HG02884 (cell line): ENCODE measurements at regions not wholly inside any gene's neighbourhood (a gene's known extent, or its start where the extent isn't known, plus 50 kb on each side); places are given as distances from the start of the nearest gene placed in this dataset.
"Not testable (repeated sequence)": the region's sequence is repeated elsewhere in the genome, so short reads cannot be mapped to it uniquely, and the experiment has no call there.

Experiments
- ATAC-seq: cut with Tn5 transposase; IDR thresholded peaks from one replicate; pipeline ENCODE4 v1.9.1; 2021; ENCODE audit warnings: mild to moderate bottlenecking, moderate library complexity; ENCODE audit not compliant: unreplicated experiment

GRCh38 chr2:67318993-67319481 is 78.1 kb upstream of the ETAA1 start:
- no peak for ATAC-seq

- no peak for ATAC-seq
Measured at GRCh38 chr2:67320861-67321587, 76.1 kb upstream of the ETAA1 start.

- no peak for ATAC-seq
Measured at GRCh38 chr2:67321588-67321903, 75.6 kb upstream of the ETAA1 start.

- no peak for ATAC-seq
Measured at GRCh38 chr2:67322353-67323001, 74.7 kb upstream of the ETAA1 start.

GRCh38 chr2:67323209-67323991 is 73.7 kb upstream of the ETAA1 start:
- ATAC-seq = no peak

GRCh38 chr2:67329513-67329912 is 67.6 kb upstream of the ETAA1 start:
- ATAC-seq = no peak

- ATAC-seq = no peak
Measured at GRCh38 chr2:67329951-67330350, 67.2 kb upstream of the ETAA1 start.

- not testable (repeated sequence) for ATAC-seq
Measured at GRCh38 chr2:67331419-67332086, 65.6 kb upstream of the ETAA1 start.

GRCh38 chr2:67337903-67338302 is 59.2 kb upstream of the ETAA1 start:
- ATAC-seq = no peak

GRCh38 chr2:67338601-67339233 is 58.4 kb upstream of the ETAA1 start:
- ATAC-seq = no peak

- ATAC-seq = no peak
Measured at GRCh38 chr2:67339234-67339885, 57.8 kb upstream of the ETAA1 start.

GRCh38 chr2:67340133-67341011 is 56.8 kb upstream of the ETAA1 start:
- ATAC-seq = no peak

GRCh38 chr2:67341012-67341318 is 56.2 kb upstream of the ETAA1 start:
- no peak for ATAC-seq

GRCh38 chr2:67341336-67341735 is 55.8 kb upstream of the ETAA1 start:
- no peak for ATAC-seq

GRCh38 chr2:67342394-67342793 is 54.7 kb upstream of the ETAA1 start:
- no peak for ATAC-seq

GRCh38 chr2:67346718-67347407 is 50.3 kb upstream of the ETAA1 start:
- ATAC-seq = no peak
